Transverse colon (tissue), 4 donors: ENCODE measurements at regions not wholly inside any gene's neighbourhood (a gene's known extent, or its start where the extent isn't known, plus 50 kb on each side); places are given as distances from the start of the nearest gene placed in this dataset.

Experiments
- EP300 ChIP-seq: sonication (generic); formaldehyde crosslinking; IDR thresholded peaks from one replicate; pipeline ENCODE4 v1.6.1; 2017; ENCODE audit warnings: antibody characterized with exemption, low read depth
- POLR2A ChIP-seq: fragments of 450-650 bp; IDR thresholded peaks from one replicate; pipeline ENCODE4 v1.6.1; 2016; ENCODE audit warnings: antibody characterized with exemption, mild to moderate bottlenecking, moderate library complexity
- POLR2AphosphoS5 ChIP-seq, 3 donors: sonication (generic); formaldehyde crosslinking; IDR thresholded peaks; one replicate each; pipeline ENCODE4 v1.6.1; 2016; ENCODE audit warnings: antibody characterized with exemption in 3 of 3
- TF ChIP-seq, protein P1 (sequence below), 5 experiments: fragments of 200-600 bp in 3 of 5; fragments of 450-650 bp in 2 of 5; sonication (generic) in 3 of 5; IDR thresholded peaks; 1 replicate in 2 of 5; 2 replicates in 3 of 5; pipeline ENCODE4 v1.5.1; 2016 to 2017; ENCODE audit warnings: antibody characterized with exemption in 5 of 5, inconsistent platforms in 3 of 5, mild to moderate bottlenecking in 2 of 5, moderate library complexity in 1 of 5

DNA sequence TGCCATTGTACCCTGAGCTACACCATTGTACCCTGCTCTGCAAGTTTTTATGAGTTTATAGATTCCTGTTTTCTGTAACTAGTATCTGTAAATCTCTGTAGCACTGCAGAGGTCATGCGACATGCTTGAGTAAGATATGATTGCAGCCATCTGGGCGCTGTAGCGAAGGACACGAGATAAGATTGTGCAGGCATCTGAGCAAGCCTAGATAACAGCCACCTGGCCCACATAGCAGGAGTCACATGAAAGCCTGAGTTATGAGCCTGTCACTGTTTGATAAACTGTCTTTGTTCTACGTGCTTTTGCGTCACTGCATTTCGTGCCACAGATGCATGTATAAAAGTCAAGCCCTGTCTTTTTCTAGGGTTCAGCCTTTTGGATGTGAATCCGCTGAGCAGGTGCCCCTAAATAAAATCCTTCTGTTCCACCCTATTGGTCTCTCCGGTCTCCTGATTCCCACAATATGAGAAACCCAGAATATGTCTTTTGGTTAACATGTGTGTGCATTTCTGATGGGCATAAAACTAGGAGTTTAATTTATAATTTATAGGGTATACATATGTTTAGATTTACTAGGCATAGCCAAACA is 327.6 kb upstream of the MAOA start:
- TF ChIP-seq, protein P1, sequence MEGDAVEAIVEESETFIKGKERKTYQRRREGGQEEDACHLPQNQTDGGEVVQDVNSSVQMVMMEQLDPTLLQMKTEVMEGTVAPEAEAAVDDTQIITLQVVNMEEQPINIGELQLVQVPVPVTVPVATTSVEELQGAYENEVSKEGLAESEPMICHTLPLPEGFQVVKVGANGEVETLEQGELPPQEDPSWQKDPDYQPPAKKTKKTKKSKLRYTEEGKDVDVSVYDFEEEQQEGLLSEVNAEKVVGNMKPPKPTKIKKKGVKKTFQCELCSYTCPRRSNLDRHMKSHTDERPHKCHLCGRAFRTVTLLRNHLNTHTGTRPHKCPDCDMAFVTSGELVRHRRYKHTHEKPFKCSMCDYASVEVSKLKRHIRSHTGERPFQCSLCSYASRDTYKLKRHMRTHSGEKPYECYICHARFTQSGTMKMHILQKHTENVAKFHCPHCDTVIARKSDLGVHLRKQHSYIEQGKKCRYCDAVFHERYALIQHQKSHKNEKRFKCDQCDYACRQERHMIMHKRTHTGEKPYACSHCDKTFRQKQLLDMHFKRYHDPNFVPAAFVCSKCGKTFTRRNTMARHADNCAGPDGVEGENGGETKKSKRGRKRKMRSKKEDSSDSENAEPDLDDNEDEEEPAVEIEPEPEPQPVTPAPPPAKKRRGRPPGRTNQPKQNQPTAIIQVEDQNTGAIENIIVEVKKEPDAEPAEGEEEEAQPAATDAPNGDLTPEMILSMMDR (IDR thresholded peaks at IDR 0.05) = no peak
- TF ChIP-seq POLR2AphosphoS5 (IDR thresholded peaks at IDR 0.05) (no peak), POLR2A (no peak), EP300 (no peak)
